GM23338 (cell line): ENCODE measurements at regions not wholly inside any gene's neighbourhood (a gene's known extent, or its start where the extent isn't known, plus 50 kb on each side); places are given as distances from the start of the nearest gene placed in this dataset.

ENCODE experiments used
- ATAC-seq: fragments of 200-7000 bp; cut with Tn5 transposase; 3 replicates; pipeline ENCODE4 v1.9.1; 2020
- DNase-seq: peaks from one replicate; pipeline ENCODE4 v3.0.0-alpha.2; 2015; ENCODE audit warnings: low spot score
- H2AFZ ChIP-seq: fragments of 200-600 bp; sonication (generic); 2 replicates; pipeline ENCODE4 v1.8.0; 2016; ENCODE audit warnings: antibody characterized with exemption, mild to moderate bottlenecking, moderate library complexity
- H3F3A ChIP-seq: fragments of 200-600 bp; sonication (generic); replicated peaks from 2 replicates; pipeline ENCODE4 v1.8.0; 2017; ENCODE audit warnings: antibody characterized with exemption, mixed run types, low read depth
- H3K27ac ChIP-seq: fragments of 200-600 bp; sonication (generic); 2 replicates; pipeline ENCODE4 v1.6.1; 2016; ENCODE audit warnings: low read depth
- H3K27me3 ChIP-seq: fragments of 200-600 bp; sonication (generic); 2 replicates; pipeline ENCODE4 v1.8.0; 2016; ENCODE audit warnings: mild to moderate bottlenecking, mixed run types, moderate library complexity; ENCODE audit not compliant: insufficient read depth
- H3K36me3 ChIP-seq: fragments of 200-600 bp; sonication (generic); 2 replicates; pipeline ENCODE4 v1.8.0; 2016; ENCODE audit warnings: mild to moderate bottlenecking; ENCODE audit not compliant: insufficient read depth
- H3K4me1 ChIP-seq: fragments of 200-600 bp; sonication (generic); 2 replicates; pipeline ENCODE4 v1.8.0; 2016; ENCODE audit warnings: mild to moderate bottlenecking, moderate library complexity; ENCODE audit not compliant: insufficient read depth
- H3K4me2 ChIP-seq: fragments of 200-600 bp; sonication (generic); 2 replicates; pipeline ENCODE4 v1.7.1; 2017; ENCODE audit warnings: mixed run types
- H3K4me3 ChIP-seq: fragments of 200-600 bp; sonication (generic); 2 replicates; pipeline ENCODE4 v1.6.1; 2016; ENCODE audit warnings: mixed run types
- H3K79me2 ChIP-seq: fragments of 200-600 bp; sonication (generic); replicated peaks from 2 replicates; pipeline ENCODE4 v1.8.0; 2017; ENCODE audit warnings: mild to moderate bottlenecking; ENCODE audit not compliant: insufficient read depth
- H3K9me2 ChIP-seq: fragments of 200-600 bp; sonication (generic); 2 replicates; pipeline ENCODE4 v1.8.0; 2017; ENCODE audit not compliant: insufficient read depth
- H4K20me1 ChIP-seq: fragments of 200-600 bp; sonication (generic); replicated peaks from 2 replicates; pipeline ENCODE4 v1.8.0; 2017; ENCODE audit warnings: mild to moderate bottlenecking; ENCODE audit not compliant: insufficient read depth
- H3K27ac Mint-ChIP-seq: 2 replicates; pipeline ENCODE4 v1.8.0; 2020; ENCODE audit warnings: inconsistent platforms, mild to moderate bottlenecking, moderate library complexity, mixed read lengths
- H3K27me3 Mint-ChIP-seq: 3 replicates; pipeline ENCODE4 v1.8.0; 2022; ENCODE audit warnings: low read depth, mild to moderate bottlenecking, moderate library complexity, mixed read lengths, inconsistent platforms; ENCODE audit not compliant: insufficient read depth, poor library complexity
- H3K36me3 Mint-ChIP-seq: 3 replicates; pipeline ENCODE4 v1.8.0; 2021; ENCODE audit warnings: low read depth, mild to moderate bottlenecking, inconsistent platforms, moderate library complexity, mixed read lengths
- H3K4me1 Mint-ChIP-seq: 3 replicates; pipeline ENCODE4 v1.8.0; 2020; ENCODE audit warnings: mild to moderate bottlenecking, inconsistent platforms, mixed read lengths
- H3K4me3 Mint-ChIP-seq: 3 replicates; pipeline ENCODE4 v1.8.0; 2021; ENCODE audit warnings: moderate library complexity, mild to moderate bottlenecking, inconsistent platforms, mixed read lengths
- H3K9me3 Mint-ChIP-seq: 3 replicates; pipeline ENCODE4 v1.8.0; 2020; ENCODE audit warnings: moderate library complexity, mild to moderate bottlenecking, inconsistent platforms, mixed read lengths
- CREB1 ChIP-seq: fragments of 250-450 bp; sonication (Bioruptor Pico); IDR thresholded peaks from 2 replicates; pipeline ENCODE4 v1.5.0; 2020; ENCODE audit warnings: low read depth, mild to moderate bottlenecking, moderate library complexity
- CTCF ChIP-seq, 2 experiments: fragments of 200-600 bp in 1 of 2; sonication (generic) in 1 of 2; conservative IDR thresholded peaks; 2 replicates each; pipeline versions ENCODE4 v1.5.1 to v1.6.1; 2016 to 2017; ENCODE audit warnings: antibody characterized with exemption in 2 of 2, low read depth in 2 of 2, mild to moderate bottlenecking in 2 of 2, moderate library complexity in 1 of 2
- ETS1 ChIP-seq: IDR thresholded peaks from 2 replicates; pipeline ENCODE4 v1.6.1; 2016; ENCODE audit warnings: antibody characterized with exemption
- EZH2 ChIP-seq: fragments of 200-600 bp; sonication (generic); IDR thresholded peaks from one replicate; pipeline ENCODE4 v1.8.0; 2017; ENCODE audit warnings: antibody characterized with exemption, mild to moderate bottlenecking, low read depth; ENCODE audit not compliant: unreplicated experiment
- EZH2phosphoT487 ChIP-seq: fragments of 200-600 bp; sonication (generic); IDR thresholded peaks from one replicate; pipeline ENCODE4 v1.8.1; 2018; ENCODE audit warnings: antibody characterized with exemption; ENCODE audit not compliant: unreplicated experiment
- JUNB ChIP-seq: IDR thresholded peaks from one replicate; pipeline ENCODE4 v1.6.1; 2016; ENCODE audit warnings: antibody characterized with exemption; ENCODE audit not compliant: unreplicated experiment
- NANOG ChIP-seq: IDR thresholded peaks from 2 replicates; pipeline ENCODE4 v1.6.1; 2016; ENCODE audit warnings: antibody characterized with exemption, borderline replicate concordance
- POLR2AphosphoS5 ChIP-seq: IDR thresholded peaks from 2 replicates; pipeline ENCODE4 v1.6.1; 2016; ENCODE audit warnings: antibody characterized with exemption, low read depth
- REST ChIP-seq: IDR thresholded peaks from one replicate; pipeline ENCODE4 v1.6.1; 2018; ENCODE audit warnings: antibody characterized with exemption; ENCODE audit not compliant: unreplicated experiment
- STAT1 ChIP-seq: IDR thresholded peaks from one replicate; pipeline ENCODE4 v1.6.1; 2016; ENCODE audit warnings: antibody characterized with exemption; ENCODE audit not compliant: unreplicated experiment
- ZNF114 ChIP-seq: fragments of 250-450 bp; sonication (Bioruptor Pico); IDR thresholded peaks from 2 replicates; pipeline ENCODE4 v1.5.0; 2020; ENCODE audit warnings: mild to moderate bottlenecking, moderate library complexity
- ZNF331 ChIP-seq: fragments of 250-450 bp; sonication (Bioruptor Pico); IDR thresholded peaks from 2 replicates; pipeline ENCODE4 v1.5.0; 2020; ENCODE audit warnings: low read depth, mild to moderate bottlenecking, moderate library complexity
- ZNF462 ChIP-seq: fragments of 250-450 bp; sonication (Bioruptor Pico); IDR thresholded peaks from 2 replicates; pipeline ENCODE4 v1.5.0; 2020; ENCODE audit warnings: mild to moderate bottlenecking, moderate library complexity

- peaks cover 13% of the 10 kb centered on the region for H3K4me1 Mint-ChIP-seq
- no peak overlapping the region for H3K27ac Mint-ChIP-seq
- DNase-seq (no peak), ATAC-seq (no peak)
- H3K4me1 ChIP-seq = peaks cover 5% of the 10 kb centered on the region; the same call in 1 of the 2 replicates
- peaks cover 6% of the 10 kb centered on the region; the same call in 1 of the 2 replicates for H3K9me2 ChIP-seq
- no peaks in the 10 kb centered on the region for H4K20me1 ChIP-seq
- H3K27ac ChIP-seq = no peak overlapping the region
- no peak overlapping the region for H3K4me2 ChIP-seq
- no peak for TF ChIP-seq CREB1 (CRISPR knock-in tag)
- no peak for TF ChIP-seq ZNF462 (CRISPR knock-in tag)
- no peak for TF ChIP-seq ZNF114 (CRISPR knock-in tag)
- no peak for TF ChIP-seq NANOG
- no peak for TF ChIP-seq ETS1
- no peak for TF ChIP-seq CTCF (conservative IDR thresholded peaks at IDR 0.05; ENCODE audit: low read depth in 2 of 2)
- TF ChIP-seq EZH2 = no peak
- no peak for TF ChIP-seq EZH2phosphoT487
- TF ChIP-seq JUNB = no peak
- no peak for TF ChIP-seq POLR2AphosphoS5
- no peak for TF ChIP-seq ZNF331 (CRISPR knock-in tag)
- no peak for TF ChIP-seq REST
- no peak for TF ChIP-seq STAT1
- no peak overlapping the region for H3K4me3 ChIP-seq
- H3K36me3 ChIP-seq = no peaks in the 10 kb centered on the region
- H3K4me3 Mint-ChIP-seq = no peak overlapping the region
- no peaks in the 10 kb centered on the region for H3K27me3 ChIP-seq
- H3K79me2 ChIP-seq = no peaks in the 10 kb centered on the region
- no peaks in the 10 kb centered on the region; the same call in 2 of the 3 replicates for H3K36me3 Mint-ChIP-seq
- H3K9me3 Mint-ChIP-seq = peaks cover 3% of the 10 kb centered on the region; the same call in 1 of the 3 replicates
- H3F3A ChIP-seq = no peaks in the 10 kb centered on the region
- H3K27me3 Mint-ChIP-seq = peaks cover 2% of the 10 kb centered on the region
- peak overlapping the region; percentile 66; the same call in 1 of the 2 replicates for H2AFZ ChIP-seq
These were observed 95.0 kb downstream of the ZNF737 start for GRCh38 chr19:20470345-20471135.
